Central memory CD8-positive, alpha-beta T cell (primary cell): ENCODE measurements at regions not wholly inside any gene's neighbourhood (a gene's known extent, or its start where the extent isn't known, plus 50 kb on each side); places are given as distances from the start of the nearest gene placed in this dataset.
"Not testable (repeated sequence)": the region's sequence is repeated elsewhere in the genome, so short reads cannot be mapped to it uniquely, and the experiment has no call there.

Experiments
- ATAC-seq: fragments of 150-1000 bp; cut with Tn5 transposase; replicated peaks from 2 replicates; pipeline ENCODE4 v1.10.0; 2022; ENCODE audit warnings: mild to moderate bottlenecking, moderate FRiP score, moderate number of reproducible peaks; ENCODE audit not compliant: poor library complexity, severe bottlenecking; ENCODE audit errors: extremely low read depth
- DNase-seq, 2 donors: peaks; one replicate each; pipeline ENCODE4 v3.0.0; 2021; ENCODE audit warnings: low spot score in 2 of 2
- H3K27ac Mint-ChIP-seq: one replicate; pipeline ENCODE4 v1.8.0; 2022; ENCODE audit warnings: low read depth, mild to moderate bottlenecking, moderate library complexity, mixed read lengths
- H3K27me3 Mint-ChIP-seq: one replicate; pipeline ENCODE4 v1.8.0; 2022; ENCODE audit warnings: mixed read lengths
- H3K36me3 Mint-ChIP-seq: one replicate; pipeline ENCODE4 v1.8.0; 2022; ENCODE audit warnings: mild to moderate bottlenecking, moderate library complexity, mixed read lengths; ENCODE audit not compliant: insufficient read depth
- H3K4me1 Mint-ChIP-seq: one replicate; pipeline ENCODE4 v1.8.0; 2022; ENCODE audit warnings: mixed read lengths
- H3K4me3 Mint-ChIP-seq: one replicate; pipeline ENCODE4 v1.8.0; 2022; ENCODE audit warnings: mild to moderate bottlenecking, moderate library complexity, mixed read lengths
- H3K9me3 Mint-ChIP-seq: one replicate; pipeline ENCODE4 v1.8.0; 2022; ENCODE audit warnings: mixed read lengths

- H3K4me1 Mint-ChIP-seq, ATAC-seq, H3K36me3 Mint-ChIP-seq, H3K27me3 Mint-ChIP-seq, H3K4me3 Mint-ChIP-seq, H3K9me3 Mint-ChIP-seq, H3K27ac Mint-ChIP-seq, DNase-seq: not testable (repeated sequence)
Measured at GRCh38 chr14:19052977-19053376, 85.7 kb downstream of the POTEM start.

DNA sequence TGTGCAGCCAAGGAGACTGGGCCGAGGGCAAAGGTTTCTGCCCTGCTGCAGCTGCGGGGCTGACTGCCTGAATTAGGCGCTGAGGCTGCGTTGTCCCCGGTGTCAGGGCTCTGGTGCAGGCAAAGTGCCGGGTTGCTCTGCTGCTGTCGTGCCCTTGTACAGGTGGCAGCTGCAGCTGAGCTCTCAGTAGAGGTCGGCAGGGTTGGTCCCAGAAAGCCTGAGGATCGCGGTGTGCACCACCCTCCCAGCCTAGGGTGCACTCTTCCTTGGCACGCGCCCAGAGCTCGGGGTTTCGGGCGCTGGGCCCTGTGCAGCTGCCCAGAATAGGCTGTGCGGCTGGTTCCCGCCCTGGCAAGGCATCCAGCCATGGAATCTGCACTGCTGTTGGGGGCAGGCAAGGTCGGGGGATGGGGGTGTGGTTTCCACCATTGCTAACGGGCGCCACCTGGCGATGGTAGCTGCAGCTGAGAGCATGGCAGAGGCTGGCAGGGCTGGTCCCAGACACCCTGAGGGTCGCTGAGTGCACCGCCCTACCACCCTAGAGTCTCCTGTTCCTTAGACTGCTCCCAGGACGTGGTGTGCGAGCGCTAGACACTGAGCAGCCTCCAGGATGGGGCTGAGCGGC, 86.3 kb downstream of the POTEM start:
- H3K27me3 Mint-ChIP-seq, DNase-seq, H3K36me3 Mint-ChIP-seq, H3K27ac Mint-ChIP-seq, H3K9me3 Mint-ChIP-seq, H3K4me3 Mint-ChIP-seq, H3K4me1 Mint-ChIP-seq: not testable (repeated sequence)
- ATAC-seq, result peak; percentile 38

- H3K9me3 Mint-ChIP-seq, H3K4me3 Mint-ChIP-seq, DNase-seq, ATAC-seq, H3K36me3 Mint-ChIP-seq, H3K27me3 Mint-ChIP-seq, H3K27ac Mint-ChIP-seq, H3K4me1 Mint-ChIP-seq: not testable (repeated sequence)
Measured at GRCh38 chr14:19054108-19054721, 87.0 kb downstream of the POTEM start.

DNA sequence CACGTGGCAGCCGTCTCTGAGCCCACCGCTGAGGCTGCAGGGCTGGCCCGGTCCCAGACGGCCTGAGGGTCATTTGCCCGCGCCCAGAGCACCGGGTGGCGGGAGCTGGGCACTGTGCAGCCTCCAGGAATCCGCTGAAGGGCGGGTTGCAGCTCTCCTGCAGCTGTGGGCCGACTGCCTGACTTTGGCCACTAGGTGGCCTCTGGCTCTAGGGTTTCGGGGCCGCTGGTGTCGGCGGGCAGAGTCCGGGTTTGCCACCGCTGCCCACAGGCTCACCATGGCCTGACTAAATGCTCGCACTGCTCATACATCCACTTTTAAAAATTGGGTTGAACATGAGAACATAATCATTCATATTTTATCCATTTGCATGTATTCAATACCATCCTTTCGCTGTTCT, 87.7 kb downstream of the POTEM start:
- H3K4me3 Mint-ChIP-seq, H3K36me3 Mint-ChIP-seq, H3K4me1 Mint-ChIP-seq, H3K27me3 Mint-ChIP-seq, ATAC-seq, DNase-seq, H3K27ac Mint-ChIP-seq, H3K9me3 Mint-ChIP-seq: not testable (repeated sequence)

GRCh38 chr14:19059066-19059465, 91.8 kb downstream of the POTEM start:
- not testable (repeated sequence) for H3K36me3 Mint-ChIP-seq, H3K4me3 Mint-ChIP-seq, ATAC-seq, H3K27me3 Mint-ChIP-seq, H3K4me1 Mint-ChIP-seq, H3K27ac Mint-ChIP-seq, H3K9me3 Mint-ChIP-seq, DNase-seq

GRCh38 chr14:19061689-19062450, 94.6 kb downstream of the POTEM start:
- H3K27me3 Mint-ChIP-seq, H3K9me3 Mint-ChIP-seq, H3K4me3 Mint-ChIP-seq, H3K27ac Mint-ChIP-seq, H3K4me1 Mint-ChIP-seq, DNase-seq, H3K36me3 Mint-ChIP-seq: not testable (repeated sequence)
- ATAC-seq, result peak; percentile 27

- not testable (repeated sequence) for DNase-seq, H3K27me3 Mint-ChIP-seq, H3K36me3 Mint-ChIP-seq, H3K4me3 Mint-ChIP-seq, ATAC-seq, H3K9me3 Mint-ChIP-seq, H3K4me1 Mint-ChIP-seq, H3K27ac Mint-ChIP-seq
Measured at GRCh38 chr14:19068957-19069356, 101.7 kb downstream of the POTEM start.

GRCh38 chr14:19072518-19072917, 105.3 kb downstream of the POTEM start:
- not testable (repeated sequence) for DNase-seq, H3K27me3 Mint-ChIP-seq, H3K27ac Mint-ChIP-seq, H3K36me3 Mint-ChIP-seq, H3K4me3 Mint-ChIP-seq, ATAC-seq, H3K4me1 Mint-ChIP-seq, H3K9me3 Mint-ChIP-seq

- ATAC-seq, H3K4me3 Mint-ChIP-seq: not testable (repeated sequence)
Measured at GRCh38 chr14:19088632-19089031, 121.4 kb downstream of the POTEM start.

DNA sequence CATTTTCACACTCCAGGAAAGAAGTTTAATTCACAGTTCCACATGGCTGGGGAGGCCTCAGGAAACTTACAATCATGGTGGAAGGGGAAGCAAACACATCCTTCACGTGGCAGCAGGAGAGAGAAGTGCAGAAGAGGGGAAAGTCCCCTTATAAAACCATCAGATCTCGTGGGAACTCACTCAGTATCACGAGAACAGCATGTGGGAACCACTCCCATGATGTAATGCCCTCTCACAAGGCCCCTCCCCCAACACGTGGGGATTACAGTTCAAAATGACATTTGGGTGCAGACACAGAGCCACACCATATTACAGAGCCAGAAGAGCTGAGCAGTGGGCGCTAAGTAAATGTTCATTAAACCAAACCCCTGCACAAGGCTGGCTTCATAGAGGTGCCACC, 126.0 kb downstream of the POTEM start:
- H3K4me3 Mint-ChIP-seq, H3K9me3 Mint-ChIP-seq, ATAC-seq, H3K36me3 Mint-ChIP-seq, H3K27ac Mint-ChIP-seq, H3K27me3 Mint-ChIP-seq, H3K4me1 Mint-ChIP-seq, DNase-seq: not testable (repeated sequence)

More at GRCh38 chr14:19088632-19089031, 121.4 kb downstream of the POTEM start:
- not testable (repeated sequence) for H3K27ac Mint-ChIP-seq, DNase-seq, H3K27me3 Mint-ChIP-seq, H3K36me3 Mint-ChIP-seq, H3K9me3 Mint-ChIP-seq, H3K4me1 Mint-ChIP-seq

GRCh38 chr14:19094731-19095130, 127.5 kb downstream of the POTEM start:
- H3K27ac Mint-ChIP-seq, ATAC-seq, H3K36me3 Mint-ChIP-seq: not testable (repeated sequence)

DNA sequence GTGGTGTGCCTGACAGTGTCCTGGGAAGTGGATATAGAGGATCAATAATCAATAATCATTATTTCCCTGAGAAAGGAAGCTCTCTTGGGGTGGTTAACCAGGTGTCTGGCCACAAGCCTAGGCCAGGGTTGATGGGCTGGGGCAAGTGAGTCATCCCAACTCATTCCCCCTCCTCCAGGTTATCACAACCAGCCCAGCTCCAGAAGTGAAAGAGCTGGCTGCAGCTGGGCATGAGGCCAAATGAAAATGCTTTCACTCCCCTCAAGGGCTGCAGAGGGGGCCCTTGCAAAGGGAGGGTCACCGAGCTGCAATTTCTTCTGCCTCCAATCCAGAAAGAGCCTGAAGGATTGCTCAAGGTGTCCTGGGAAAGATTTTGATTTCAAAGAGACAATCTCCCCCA, 127.9 kb downstream of the POTEM start:
- ATAC-seq, H3K36me3 Mint-ChIP-seq: not testable (repeated sequence)

More at GRCh38 chr14:19094731-19095130, 127.5 kb downstream of the POTEM start:
- H3K4me3 Mint-ChIP-seq, H3K27me3 Mint-ChIP-seq, H3K4me1 Mint-ChIP-seq, H3K9me3 Mint-ChIP-seq, DNase-seq: not testable (repeated sequence)

GRCh38 chr14:19096467-19096866, 129.2 kb downstream of the POTEM start:
- not testable (repeated sequence) for H3K4me3 Mint-ChIP-seq, H3K27me3 Mint-ChIP-seq, H3K4me1 Mint-ChIP-seq, H3K36me3 Mint-ChIP-seq, H3K27ac Mint-ChIP-seq, H3K9me3 Mint-ChIP-seq, ATAC-seq
- DNase-seq, result peak in 1 of 2 donors; percentile 9

More for the DNA sequence above, 127.9 kb downstream of the POTEM start:
- H3K27ac Mint-ChIP-seq, H3K4me3 Mint-ChIP-seq, H3K4me1 Mint-ChIP-seq, DNase-seq, H3K27me3 Mint-ChIP-seq, H3K9me3 Mint-ChIP-seq: not testable (repeated sequence)
